ENCODE measurements at regions not wholly inside any gene's neighbourhood (a gene's known extent, or its start where the extent isn't known, plus 50 kb on each side); places are given as distances from the start of the nearest gene placed in this dataset.

- Histone ChIP-seq H3K27ac (ENCODE audit: insufficient read depth, low read depth, low read length) (no peak overlapping the region), H2AFZ (ENCODE audit: low read depth, low read length) (no peak overlapping the region), H3K36me3 (ENCODE audit: control insufficient read depth in 2 of 2, extremely low read depth in 1 of 2, insufficient read depth in 2 of 2, low read length in 2 of 2) (no peaks in the 10 kb centered on the region), H3K9ac (replicated peaks; ENCODE audit: extremely low read depth, insufficient read depth, low read length) (no peak overlapping the region), H3K27me3 (ENCODE audit: control insufficient read depth in 2 of 2, insufficient read depth in 2 of 2, low read length in 2 of 2) (no peaks in the 10 kb centered on the region), H3K4me3 (replicated peaks in 1 of 3; ENCODE audit: insufficient read depth in 1 of 3, low read depth in 1 of 3, low read length in 3 of 3) (no peak overlapping the region), H3K9me1 (replicated peaks; ENCODE audit: control insufficient read depth, extremely low read depth, insufficient read depth, low read length) (no peaks in the 10 kb centered on the region), H3K79me2 (ENCODE audit: control insufficient read depth, insufficient read depth, low read length) (no peaks in the 10 kb centered on the region), H3K4me2 (ENCODE audit: insufficient read depth, low read length) (no peak overlapping the region), H4K20me1 (replicated peaks; ENCODE audit: control insufficient read depth, extremely low read depth, insufficient read depth, low read length) (no peaks in the 10 kb centered on the region), H3K4me1 (ENCODE audit: control insufficient read depth, extremely low read depth, insufficient read depth, low read length) (no peaks in the 10 kb centered on the region), H3K9me3 (replicated peaks; ENCODE audit: control insufficient read depth, insufficient read depth, low read length) (no peaks in the 10 kb centered on the region)
- intact Hi-C loops (cut with micrococcal nuclease) (no loop called here), dilution Hi-C loops (cut with MboI; ENCODE audit: extremely low pct_ligation_motif_present, low sequenced_read_pairs) (no loop called here)
- CTCF ChIA-PET = no interaction called here
- no TSS peak for BruUV-seq (replicated peaks)
- DNase-seq (ENCODE audit: low read depth, low spot score) = no peak
- FAIRE-seq = no peak
- TF ChIP-seq MYC (IDR thresholded peaks at IDR 0.05; ENCODE audit: low read depth, low read length) (no peak), CTCF (IDR thresholded peaks at IDR 0.05; ENCODE audit: extremely low read depth in 1 of 2, insufficient read depth in 1 of 2, low read depth in 1 of 2, low read length in 2 of 2) (no peak), POLR2AphosphoS5 (IDR thresholded peaks at IDR 0.05; ENCODE audit: insufficient read depth, low read depth, low read length) (no peak), FOS (IDR thresholded peaks at IDR 0.05; ENCODE audit: borderline replicate concordance, insufficient read depth, low read length) (no peak), EZH2 (IDR thresholded peaks at IDR 0.05; ENCODE audit: borderline replicate concordance, low read depth, low read length, severe bottlenecking) (no peak), POLR2A (IDR thresholded peaks at IDR 0.05; ENCODE audit: low read depth, low read length) (no peak), JUN (IDR thresholded peaks at IDR 0.05; ENCODE audit: borderline replicate concordance, insufficient read depth, insufficient read length, low read depth) (no peak), GATA2 (IDR thresholded peaks at IDR 0.05; ENCODE audit: insufficient read depth, insufficient read length, low read depth, low read length) (no peak), MAX (IDR thresholded peaks at IDR 0.05; ENCODE audit: insufficient read depth, insufficient read length) (no peak)
- POLR2A ChIA-PET = no interaction called here
These were observed 111.8 kb downstream of the ACTL7B start for GRCh38 chr9:108743901-108744371.

Data from endothelial cell of umbilical vein (primary cell).